Transverse colon (tissue), 3 donors: ENCODE measurements at regions not wholly inside any gene's neighbourhood (a gene's known extent, or its start where the extent isn't known, plus 50 kb on each side); places are given as distances from the start of the nearest gene placed in this dataset.
"Not testable (repeated sequence)": the region's sequence is repeated elsewhere in the genome, so short reads cannot be mapped to it uniquely, and the experiment has no call there.

Experiments used
- CTCF ChIP-seq, 5 experiments: fragments of 200-600 bp in 3 of 5; fragments of 450-650 bp in 2 of 5; sonication (generic) in 3 of 5; IDR thresholded peaks; 1 replicate in 2 of 5; 2 replicates in 3 of 5; pipeline ENCODE4 v1.5.1; 2016 to 2017; ENCODE audit warnings: antibody characterized with exemption in 5 of 5, inconsistent platforms in 3 of 5, mild to moderate bottlenecking in 2 of 5, moderate library complexity in 1 of 5
- EP300 ChIP-seq: sonication (generic); formaldehyde crosslinking; IDR thresholded peaks from one replicate; pipeline ENCODE4 v1.6.1; 2017; ENCODE audit warnings: antibody characterized with exemption, low read depth
- POLR2A ChIP-seq: fragments of 450-650 bp; IDR thresholded peaks from one replicate; pipeline ENCODE4 v1.6.1; 2016; ENCODE audit warnings: antibody characterized with exemption, mild to moderate bottlenecking, moderate library complexity

- TF ChIP-seq CTCF (IDR thresholded peaks at IDR 0.05) = peak in 2 of 5 experiments; percentile 13 to 23
- not testable (repeated sequence) for TF ChIP-seq POLR2A, EP300
These were observed 521.7 kb downstream of the RPIA start for GRCh38 chr2:89213151-89213550.
